IPS DF 4.7 (cell line): ENCODE measurements at regions not wholly inside any gene's neighbourhood (a gene's known extent, or its start where the extent isn't known, plus 50 kb on each side); places are given as distances from the start of the nearest gene placed in this dataset.

Experiments used
- DNase-seq: peaks from one replicate; pipeline ENCODE4 v3.0.0-alpha.2; 2013; ENCODE audit warnings: low spot score; ENCODE audit errors: extremely low read depth

DNA sequence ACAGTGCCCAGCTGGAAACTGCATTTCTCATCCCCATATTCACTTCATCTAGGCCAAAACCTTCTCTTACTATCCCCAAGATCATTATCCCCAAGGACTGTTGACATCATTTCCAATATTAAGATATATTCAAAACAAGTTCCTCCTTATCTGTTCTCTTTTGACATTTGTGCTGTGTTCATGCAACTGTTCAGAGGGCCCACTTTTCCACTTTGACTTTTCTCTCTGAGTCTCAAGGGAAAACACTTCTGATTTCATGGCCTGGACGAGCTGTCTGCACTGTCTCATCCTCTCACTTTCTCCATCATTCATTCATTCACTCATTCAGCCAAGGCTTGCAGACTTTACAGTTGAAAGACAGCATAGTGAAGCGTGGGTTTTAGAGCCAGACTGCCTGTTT, 173.7 kb upstream of the DAPK1 start:
- no peak for DNase-seq

DNA sequence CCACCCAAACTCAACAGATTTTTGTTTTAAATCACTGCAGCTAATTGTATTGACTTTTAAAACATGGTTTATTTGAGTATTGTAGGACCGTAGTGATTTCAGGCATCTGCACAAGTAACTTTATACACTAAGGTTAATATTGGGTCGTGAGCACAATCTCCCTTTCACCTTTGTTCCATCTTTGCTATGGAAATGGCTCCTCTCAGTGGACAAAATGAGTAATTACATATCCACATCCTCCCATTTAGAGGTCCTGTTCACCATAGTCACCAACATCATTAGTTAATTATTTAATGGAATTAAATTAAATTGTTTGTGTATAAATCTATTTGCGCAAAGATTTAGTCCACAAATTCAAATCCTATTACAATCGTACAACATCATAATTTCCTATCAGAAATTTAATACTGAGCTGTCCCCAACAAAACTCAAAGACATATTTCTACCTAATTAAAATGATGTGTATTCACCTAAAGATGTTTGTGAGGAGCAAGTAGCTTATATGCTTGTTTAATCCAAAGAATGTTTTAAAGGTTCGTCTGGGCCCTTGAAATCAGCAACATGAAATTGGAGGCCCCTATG, 173.0 kb upstream of the DAPK1 start:
- DNase-seq, result no peak

DNA sequence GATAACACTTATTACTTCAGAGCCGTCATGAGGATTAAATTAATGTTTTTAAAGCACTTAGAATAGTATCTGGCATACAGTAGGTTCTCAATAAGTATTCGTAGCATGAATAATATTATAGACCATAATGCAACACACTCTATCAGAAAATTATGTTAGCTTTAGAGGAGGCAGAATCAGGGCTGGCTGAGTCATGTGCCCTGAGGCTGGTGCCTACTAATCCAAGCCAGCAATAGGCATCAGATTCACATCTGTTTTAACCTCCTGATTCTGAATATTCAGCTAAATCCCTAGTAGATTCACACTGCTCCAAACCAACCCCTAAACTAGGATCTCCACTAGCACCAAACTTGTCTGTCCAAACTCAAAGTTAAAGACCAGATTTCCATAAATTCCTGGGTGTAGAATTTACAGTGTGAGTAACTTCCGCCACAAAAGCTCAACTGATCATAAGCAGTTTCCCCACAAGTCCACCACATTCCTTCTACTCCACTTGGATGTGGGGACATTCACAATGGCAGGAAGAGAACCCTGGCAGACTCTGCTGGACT, 170.0 kb upstream of the DAPK1 start:
- DNase-seq, result no peak

DNA sequence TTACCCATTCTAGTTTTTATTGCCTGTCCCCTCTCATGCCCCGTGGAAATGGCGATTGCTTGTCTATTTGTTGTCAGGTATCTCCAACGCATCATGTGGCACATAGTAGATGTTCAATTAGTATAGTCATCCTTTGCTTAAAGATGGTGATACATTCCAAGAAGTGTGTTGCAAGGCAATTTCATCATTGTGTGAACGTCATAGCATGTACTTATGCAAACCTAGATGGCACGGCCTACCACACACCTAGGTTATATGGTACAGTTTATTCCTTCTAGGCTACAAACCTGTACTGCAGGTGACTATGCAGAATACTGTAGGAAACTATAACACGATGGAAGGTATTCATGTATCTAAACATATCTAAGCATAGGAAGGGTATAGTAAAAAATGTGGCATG, 163.9 kb upstream of the DAPK1 start:
- DNase-seq, result no peak

DNA sequence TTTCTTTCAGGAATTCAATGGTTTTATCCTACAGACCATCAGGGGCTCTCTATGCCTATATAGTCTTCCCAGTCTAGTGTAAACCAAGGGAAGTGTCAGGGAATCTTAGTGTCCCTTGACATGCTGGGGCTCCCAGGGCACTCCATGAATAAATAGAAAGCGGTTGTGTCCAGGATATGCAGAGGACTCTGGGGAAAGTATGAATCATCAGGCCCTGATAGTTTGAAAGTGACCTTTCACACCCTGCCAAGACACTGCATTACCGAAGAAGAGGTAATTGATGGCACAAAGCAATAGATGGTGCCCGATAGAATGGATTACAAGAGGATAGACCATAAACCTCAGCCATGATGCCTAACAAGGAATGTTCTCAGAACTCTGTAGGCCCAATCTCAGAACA, 163.3 kb upstream of the DAPK1 start:
- no peak for DNase-seq

DNA sequence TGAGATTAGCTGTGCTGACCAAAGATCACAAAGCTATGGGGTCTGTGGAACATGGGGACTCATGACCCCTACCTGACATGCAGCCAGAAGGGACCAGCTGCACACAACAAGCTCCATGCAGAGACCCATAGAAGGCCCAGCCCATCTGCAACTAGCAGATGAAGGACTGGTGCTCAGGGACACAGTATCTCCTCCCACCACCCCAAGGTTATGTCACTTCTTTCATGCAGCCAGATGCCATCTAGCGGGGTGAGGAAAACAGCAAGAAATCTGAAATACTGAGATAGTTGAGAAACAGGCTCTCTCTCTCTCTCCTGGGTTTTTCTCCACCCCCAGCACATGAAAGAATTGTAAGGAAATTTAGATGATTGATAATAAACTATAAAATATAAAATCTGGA, 161.3 kb upstream of the DAPK1 start:
- DNase-seq, result no peak

DNA sequence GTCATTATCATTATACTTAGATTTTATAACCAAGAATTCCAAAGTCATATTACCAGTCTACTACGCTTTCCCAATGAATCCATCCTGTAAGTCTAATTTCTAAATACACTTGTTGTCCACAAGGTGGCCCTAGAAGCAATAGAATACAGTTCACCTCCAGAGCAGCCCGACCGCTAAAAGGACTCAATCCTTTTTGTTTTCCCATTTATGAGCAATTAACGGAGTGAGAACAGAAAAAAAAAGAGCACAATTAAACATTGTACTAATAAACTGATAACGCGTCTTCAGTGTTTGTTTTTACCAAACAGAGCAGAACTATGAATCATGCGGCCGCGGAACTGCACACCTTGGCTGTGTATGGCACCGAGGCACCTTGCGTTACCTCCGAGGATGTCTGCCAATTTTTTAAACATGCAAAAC, 160.7 kb upstream of the DAPK1 start:
- DNase-seq, result no peak

DNA sequence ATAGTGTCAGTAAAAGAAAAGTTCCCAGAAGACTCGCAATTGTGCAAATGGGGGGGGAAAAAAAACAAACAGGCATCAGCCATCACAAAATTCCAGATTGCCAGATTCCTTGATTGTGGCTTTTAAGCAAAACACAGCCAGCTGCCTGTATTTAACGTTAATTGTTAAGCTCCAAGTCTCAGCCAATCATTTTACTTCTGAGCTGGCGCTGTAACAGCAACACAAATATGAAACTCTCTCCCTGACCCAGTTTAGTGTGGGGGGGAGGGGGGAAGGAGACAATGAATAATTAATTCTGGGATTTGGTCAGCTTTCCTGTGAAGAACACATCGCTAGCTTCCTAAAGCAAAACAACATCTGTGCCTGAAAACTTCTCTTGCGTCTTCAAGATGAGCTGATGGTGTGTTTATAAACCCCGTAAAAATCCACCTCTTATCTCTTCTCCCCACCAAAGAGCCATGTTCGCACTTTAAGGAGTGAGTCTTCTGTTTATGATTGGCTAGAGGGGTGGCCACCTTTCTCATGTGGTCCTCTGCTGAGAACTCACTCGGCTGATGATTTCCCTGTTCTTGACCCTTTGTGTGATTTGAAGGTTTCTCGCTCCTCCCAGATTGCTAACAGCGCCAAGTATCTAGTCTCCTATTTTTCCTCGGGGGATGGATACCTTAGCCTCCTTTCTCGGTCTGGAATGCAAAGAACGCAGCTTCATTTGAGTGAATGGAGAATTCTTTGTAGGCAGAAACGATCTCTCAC, 160.2 kb upstream of the DAPK1 start:
- DNase-seq, result peak; percentile 78

DNA sequence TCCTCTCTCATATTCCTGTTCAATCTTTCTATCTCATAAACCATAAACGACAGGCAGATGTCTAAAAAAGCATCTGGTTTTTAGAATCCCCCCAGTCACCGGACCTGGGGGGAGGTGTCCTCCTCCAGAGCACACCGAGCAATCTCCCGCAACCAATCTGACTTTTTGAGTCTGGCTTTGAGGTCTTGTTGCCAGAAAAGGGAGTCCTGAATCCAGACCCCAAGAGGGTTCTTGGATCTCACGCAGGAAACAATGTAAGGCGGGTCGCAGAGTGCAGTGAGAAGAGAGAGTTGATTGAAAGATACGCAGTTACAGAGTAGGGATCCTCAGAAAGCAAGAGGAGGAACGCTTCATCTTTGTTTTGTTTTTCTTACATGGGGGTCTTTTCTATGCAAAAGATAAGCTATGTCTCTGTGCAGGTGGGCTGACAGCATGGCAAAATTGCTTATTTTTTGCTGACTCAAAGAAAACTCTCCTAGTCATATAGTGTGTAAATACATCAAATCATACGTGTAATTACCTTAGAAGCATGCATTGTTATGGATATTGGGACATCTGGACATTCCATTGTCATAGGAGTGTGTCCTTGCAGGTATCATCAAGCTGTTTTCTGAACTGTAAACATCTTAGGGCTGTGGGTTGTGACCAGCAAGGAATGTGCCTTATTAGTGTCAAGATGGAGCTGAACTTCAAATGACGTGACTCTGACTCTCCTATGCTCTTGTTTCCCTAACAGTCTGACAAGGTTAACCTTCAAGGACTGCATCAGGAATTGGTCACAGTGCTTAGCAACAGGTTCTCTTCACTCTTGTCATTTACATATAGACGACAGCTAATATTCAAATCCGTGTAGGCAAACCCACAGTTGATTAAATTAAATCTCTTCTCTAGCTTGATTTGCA, 159.3 kb upstream of the DAPK1 start:
- DNase-seq, result no peak

DNA sequence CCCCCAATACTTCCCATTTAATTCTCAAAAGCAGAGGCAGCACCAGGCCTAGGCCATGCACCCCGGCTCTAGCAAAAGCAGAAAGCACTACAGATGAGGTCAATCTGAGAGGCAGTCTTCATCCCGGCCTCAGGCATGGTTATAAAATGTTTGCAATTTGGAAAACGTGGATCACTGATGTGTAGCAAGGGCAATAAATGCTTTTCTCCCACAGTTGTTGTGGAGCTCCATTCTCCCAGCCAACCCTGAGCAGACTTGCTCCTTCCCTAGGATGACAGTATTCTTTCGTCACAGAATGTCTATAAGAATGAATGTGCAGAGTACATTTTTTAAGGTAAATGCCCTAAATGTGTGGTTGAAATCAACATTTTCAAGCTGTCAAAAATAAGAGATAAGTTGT, 157.3 kb upstream of the DAPK1 start:
- DNase-seq, result no peak

DNA sequence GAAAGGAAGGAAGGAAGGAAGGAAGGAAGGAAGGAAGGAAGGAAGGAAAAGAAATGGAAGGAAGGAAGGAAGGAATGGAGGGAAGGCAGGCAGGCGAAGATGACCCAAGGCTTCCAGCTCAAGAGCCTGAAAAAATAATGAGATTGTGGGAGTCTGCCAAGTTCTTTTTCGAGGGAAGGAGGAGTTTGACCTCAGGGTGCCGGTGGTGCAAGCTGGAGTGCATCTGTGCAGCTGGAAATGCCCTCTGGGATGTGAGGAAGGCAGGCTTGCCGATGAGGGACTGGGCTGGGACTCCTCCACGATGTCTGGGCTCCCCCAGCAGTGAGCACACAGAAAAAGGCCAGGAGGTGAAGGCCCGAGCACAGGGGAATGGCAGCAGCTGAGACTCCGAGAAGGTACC, 154.9 kb upstream of the DAPK1 start:
- no peak for DNase-seq

DNA sequence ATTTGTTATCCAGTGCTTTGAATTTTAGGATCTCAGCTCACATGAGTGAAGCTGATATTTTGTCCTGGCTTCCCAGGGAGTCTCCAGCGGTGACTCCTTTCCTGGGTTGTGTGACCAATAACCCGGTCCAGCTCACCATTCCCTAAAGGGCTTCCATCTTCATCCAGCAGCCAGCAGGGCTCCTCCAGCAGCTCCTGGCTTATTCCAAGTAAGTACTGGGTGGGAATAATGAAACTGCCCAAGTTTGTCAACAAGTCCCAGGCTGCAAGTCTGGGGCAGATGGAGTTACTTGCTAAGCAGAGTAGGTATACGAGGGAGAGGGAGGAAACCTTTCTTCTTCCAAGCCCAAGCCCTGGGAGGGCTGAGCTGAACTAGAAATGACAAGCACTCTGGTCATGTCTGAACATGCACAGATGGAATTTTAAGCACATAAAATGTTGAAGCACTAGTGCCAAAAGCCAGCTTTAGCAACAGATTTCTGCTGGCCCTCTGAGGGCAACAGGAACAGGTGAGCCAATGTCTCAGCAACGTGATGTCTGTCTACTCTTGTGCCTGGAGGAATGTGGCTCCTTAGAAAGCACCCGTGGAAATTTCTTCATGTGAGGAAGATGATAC, 153.7 kb upstream of the DAPK1 start:
- DNase-seq, result no peak

DNA sequence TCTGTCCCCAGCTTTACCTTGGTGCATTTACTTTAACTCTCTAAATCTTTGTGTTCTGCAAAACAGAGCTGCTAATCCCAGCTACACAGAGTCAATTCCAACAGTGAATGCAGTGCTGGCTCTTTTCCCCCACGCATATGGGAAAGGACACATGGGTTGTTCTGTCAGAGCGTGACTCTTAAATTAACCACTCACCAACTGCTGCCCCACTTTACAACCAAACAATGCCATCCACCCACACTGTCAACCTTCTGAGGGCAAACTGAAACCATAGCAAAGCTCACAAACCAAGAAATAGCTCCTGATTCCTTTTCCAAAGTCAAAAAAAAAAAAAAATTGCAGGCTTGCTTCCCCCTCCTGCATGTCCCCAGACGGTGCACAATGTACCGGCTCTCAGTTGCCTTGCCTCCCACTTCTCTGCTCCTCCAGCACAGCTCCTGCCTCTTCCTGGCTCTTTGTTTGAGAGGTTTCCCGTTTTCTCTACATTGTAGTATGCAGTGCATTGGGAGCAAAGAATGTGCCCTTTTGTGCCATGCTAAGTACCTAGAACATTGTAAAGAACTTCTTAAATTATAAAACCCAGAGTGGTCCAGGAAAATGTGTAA, 151.5 kb upstream of the DAPK1 start:
- DNase-seq, result no peak

DNA sequence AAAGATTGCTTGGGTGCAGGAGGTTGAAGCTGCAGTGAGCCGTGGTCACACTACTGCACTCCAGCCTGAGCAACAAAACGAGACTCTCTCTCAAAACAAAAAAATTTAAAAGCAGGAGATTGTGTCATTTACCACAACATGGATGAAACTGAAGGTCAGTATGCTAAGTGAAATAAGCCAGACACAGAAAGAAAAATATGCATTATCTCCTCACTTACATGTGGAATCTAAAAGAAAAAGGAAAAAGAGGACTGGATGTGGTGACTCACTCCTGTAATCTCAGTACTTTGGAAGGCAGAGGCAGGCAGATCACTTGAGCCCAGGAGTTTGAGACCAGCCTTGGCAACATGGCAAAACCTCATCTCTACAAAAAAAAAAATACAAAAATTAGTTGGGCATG, 146.8 kb upstream of the DAPK1 start:
- no peak for DNase-seq

DNA sequence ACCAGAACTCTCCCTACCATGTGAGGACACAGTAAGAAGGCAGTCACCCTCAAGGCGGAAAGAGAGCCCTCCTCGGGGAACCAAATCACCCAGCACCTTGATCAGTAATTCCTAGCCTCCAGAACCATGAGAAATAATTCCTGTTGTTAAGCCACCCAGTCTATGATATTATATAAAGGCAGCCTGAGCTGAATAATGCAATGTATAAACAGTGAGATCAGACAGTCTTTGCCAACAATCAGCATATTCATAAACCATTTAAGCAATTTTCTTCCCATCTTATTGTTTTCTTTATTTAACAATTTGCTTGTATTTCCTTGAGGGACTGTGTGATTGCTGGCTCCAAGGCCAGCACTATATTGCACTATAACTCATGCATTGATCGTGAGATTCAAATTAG, 144.4 kb upstream of the DAPK1 start:
- DNase-seq, result no peak

DNA sequence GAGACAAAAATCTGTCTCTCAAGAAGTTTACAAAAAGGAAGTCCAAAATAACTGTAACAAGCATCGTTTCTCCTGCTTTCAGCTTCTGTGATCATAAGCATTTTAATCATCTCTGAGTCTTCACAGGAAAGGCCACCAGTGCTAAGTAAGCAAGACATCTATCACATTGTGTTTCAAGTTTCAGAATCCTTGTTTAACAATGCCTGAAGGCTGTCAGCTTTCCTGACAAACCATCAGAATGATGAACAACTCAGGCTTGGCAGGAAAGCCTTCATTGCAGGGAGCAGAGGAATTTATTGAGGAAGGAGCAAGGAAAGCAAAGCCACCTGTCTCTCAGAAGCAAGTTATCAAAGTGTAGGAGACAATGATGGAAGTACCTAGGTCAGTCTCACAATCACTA, 143.5 kb upstream of the DAPK1 start:
- DNase-seq, result no peak

DNA sequence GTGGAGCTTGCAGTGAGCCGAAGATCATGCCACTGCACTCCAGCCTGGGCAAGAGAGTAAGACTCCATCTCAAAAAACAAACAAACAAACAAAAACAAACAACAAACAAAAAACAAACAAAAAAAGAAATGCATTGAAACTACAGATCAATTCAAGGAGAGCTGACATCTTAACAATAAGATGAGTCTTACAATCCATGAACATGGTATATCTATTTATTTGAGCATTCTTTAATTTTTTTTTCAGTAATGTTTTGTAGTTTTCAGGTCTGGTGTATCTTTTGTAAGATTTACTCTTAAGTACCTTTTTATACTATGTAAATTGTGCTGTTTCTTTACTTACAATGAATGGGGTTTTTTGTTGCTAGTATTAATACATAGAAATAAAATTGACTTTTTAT, 140.1 kb upstream of the DAPK1 start:
- DNase-seq, result no peak

DNA sequence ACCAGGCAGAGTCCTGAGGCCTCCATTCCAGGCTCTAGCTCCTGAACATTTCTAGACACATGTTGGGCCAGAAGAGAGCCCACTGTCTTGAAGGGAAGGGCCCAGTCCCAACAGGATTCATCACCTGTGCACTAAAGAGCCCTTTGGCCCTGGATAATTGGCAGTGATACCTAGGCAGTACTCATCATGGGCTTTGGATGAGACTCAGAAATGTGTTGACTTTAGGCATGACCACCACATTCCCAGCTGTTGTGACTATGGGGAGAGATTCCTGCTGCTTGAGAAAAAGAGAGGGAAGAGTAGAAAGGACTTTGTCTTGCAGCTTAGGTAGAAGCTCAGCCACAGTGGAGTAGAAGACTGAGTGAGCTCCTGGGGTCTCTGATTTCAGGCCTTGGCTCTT, 138.4 kb upstream of the DAPK1 start:
- no peak for DNase-seq

DNA sequence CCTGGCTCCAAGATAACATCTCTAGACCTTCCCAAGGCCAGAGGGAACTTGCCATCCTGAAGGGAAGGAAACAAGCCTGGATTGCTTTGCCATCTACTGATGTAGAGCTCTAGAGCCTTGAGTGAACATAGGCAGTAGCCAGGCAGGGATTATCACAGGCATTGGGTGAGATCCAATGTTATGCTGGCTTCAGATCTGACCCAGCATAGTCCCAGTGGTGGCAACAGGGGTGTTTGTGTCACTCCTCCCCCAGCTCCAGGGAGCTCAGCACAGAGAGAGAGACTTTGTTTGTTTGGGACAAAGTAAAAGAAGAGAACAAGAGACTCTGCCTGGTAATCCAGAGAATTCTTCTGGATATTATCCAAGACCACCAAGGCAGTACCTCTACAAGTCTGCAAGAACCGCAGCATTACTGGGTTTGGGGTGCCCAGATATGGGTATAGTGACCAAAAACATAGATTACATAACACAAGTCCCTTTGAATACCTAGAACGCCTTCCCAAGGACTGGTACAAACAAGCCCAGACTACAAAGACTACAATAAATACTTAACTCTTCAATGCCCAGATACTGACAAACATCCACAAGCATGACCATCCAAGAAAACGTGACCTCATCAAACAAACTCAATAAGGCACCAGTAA, 137.6 kb upstream of the DAPK1 start:
- no peak for DNase-seq

DNA sequence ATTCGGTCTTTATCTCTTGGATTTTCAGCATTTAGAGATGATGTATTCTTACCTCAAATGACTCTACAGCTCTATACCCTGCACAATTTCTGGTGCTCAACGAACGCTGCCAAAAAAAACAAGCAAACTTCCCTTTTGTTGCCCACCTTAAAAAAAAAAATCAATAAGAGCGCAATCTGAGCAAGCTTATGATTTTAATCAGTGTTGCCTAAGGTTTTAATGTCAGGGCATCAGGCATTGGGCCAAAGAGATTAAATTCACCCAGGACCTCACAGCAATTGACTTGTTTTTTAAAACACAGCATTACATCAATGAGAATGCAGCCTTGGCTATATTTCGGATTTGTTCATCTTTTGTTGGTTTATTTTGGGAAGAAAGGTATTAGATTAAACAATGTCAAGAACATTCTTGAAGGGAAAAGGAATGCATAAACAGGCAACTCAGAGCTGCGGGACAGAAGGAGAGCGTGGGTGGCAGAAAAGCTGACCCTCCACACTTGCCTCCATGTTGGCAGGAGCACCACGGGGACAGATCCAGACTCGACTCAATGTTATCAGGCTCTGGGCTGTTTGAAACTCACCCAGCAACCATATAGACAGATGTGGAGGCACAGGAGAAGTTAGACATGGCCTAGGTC, 127.5 kb upstream of the DAPK1 start:
- no peak for DNase-seq
